GM18858 (cell line): ENCODE measurements at regions not wholly inside any gene's neighbourhood (a gene's known extent, or its start where the extent isn't known, plus 50 kb on each side); places are given as distances from the start of the nearest gene placed in this dataset.

Experiments
- ATAC-seq: cut with Tn5 transposase; IDR thresholded peaks from one replicate; pipeline ENCODE4 v1.9.1; 2021; ENCODE audit not compliant: unreplicated experiment

DNA sequence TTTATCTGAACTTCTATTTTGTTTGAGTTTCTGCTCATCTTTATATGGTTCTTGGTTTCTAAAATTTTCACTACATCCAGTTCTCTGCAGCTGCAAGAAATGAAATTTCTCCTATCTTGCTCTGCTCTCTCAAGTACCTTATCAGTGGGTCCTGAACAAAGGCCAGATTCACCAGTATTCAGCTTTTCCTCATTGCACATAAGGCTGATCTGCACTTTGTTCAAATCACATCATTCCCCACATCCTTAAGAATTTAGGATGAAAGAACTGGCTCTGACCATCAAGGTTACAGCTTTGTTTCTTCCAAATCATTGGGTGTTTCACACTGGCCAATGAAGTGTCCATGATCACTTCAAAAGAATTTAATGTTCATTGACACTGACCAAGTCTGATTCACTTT is 211.4 kb downstream of the GRIN2B start:
- ATAC-seq = no peak

DNA sequence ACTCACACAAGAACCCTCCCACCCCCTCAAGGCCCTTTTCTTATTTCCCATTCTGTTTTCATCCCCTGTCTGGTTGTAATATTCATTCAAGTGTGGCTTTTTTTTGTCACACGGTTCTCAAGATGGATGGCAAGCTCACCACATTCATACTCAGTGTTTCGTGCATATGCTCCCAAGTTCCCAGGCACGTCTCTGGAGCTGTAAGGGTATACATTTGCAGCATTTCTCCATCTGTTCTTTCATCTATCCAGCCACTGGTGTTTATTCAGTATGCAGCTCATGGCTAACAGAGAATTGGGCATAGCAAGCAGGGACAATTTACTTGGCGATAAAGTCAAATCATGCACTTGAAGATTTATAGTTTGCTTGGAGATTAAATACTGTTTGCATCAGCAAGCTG is 212.1 kb downstream of the GRIN2B start:
- ATAC-seq = no peak

GRCh38 chr12:13764748-13765147 is 216.7 kb downstream of the GRIN2B start:
- no peak for ATAC-seq

DNA sequence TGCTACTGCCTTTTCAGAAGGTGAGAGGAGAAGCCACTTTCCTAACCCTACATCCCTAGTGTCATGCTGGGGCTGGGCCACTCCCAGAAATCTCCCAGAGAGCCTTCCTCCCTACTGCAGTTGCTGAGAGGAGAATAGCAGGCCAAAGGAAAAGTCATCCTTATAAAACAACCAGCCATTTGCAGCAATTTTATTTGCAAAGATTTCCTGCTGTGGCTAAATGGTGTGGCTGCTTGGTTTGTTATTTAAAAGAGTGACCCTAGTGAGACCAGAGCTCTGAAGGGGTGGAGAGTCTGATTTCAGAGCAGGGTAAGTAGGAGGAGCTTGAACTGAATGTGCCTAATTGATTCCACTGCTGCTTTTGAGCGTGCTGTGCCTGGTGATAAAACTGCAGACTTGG is 232.0 kb downstream of the GRIN2B start:
- ATAC-seq = no peak

GRCh38 chr12:13745111-13745860 is 236.1 kb downstream of the GRIN2B start:
- ATAC-seq = no peak

DNA sequence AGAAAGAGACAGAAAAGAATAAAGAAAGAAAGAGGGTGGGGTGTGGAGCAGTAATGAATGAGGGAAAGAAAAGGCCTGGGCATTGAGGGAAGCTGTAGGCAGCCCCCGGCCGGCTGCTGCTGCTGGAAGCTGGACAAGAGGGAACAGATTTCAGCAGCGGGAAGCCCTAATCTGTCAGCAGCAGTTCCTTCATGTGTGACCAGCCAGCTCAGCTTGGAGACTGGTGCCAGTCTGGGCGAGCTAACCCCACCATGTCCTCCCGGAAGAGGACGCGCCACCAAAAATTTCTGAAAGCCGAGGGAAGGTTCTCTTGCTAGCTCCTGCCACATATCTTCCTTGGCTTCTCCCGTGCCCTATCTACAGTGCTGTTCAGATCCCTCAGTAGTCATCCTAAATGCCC is 236.8 kb downstream of the GRIN2B start:
- no peak for ATAC-seq

- no peak for ATAC-seq
These were observed 241.3 kb downstream of the GRIN2B start for GRCh38 chr12:13740149-13740545.

GRCh38 chr12:13735734-13736133 is 245.7 kb downstream of the GRIN2B start:
- no peak for ATAC-seq

GRCh38 chr12:13734584-13735152 is 246.7 kb downstream of the GRIN2B start:
- ATAC-seq = no peak

DNA sequence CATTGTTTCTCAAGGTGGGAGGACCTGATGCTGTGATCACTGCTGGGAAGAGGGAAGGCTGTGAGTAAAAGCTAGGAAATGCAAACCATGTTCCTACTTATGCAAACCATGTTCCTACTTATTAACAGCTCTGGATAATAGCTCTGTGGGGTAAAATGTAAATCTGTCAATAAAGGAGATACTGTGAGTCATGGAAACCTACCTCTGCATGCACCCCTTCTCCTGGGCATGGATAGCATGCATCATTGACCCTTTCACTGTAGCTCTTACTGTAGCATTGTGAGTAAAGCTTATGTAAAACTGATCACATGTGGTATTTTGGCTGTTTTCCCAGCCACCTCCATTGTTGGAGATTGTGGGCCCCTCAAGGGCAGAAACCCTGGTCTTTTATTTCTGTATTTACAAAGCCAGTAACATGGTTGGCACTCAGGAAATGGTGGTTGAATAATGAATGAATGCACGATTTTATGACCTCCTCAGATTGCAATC is 253.7 kb downstream of the GRIN2B start:
- ATAC-seq = no peak

DNA sequence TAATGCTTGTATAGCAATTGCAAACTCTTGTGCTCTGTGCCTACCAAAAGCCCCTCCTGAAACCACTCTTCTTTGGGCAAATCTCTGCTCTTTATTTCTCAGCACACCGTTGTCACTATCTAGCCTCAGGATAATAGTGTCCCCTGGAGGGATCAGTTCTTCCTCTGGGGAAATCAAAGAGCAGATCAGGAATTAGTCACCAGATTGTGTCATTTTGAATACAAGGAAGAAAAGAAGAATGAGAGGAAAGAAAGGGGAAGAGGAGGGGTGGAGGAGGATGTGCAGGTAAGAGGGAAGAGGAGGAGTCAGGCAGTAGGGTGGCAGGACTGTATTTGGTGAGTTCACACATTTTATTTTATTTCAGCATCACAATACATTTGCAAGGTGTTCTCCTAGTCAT is 256.4 kb downstream of the GRIN2B start:
- ATAC-seq = no peak

- ATAC-seq = no peak
These were observed 257.3 kb downstream of the GRIN2B start for GRCh38 chr12:13724136-13724535.

- ATAC-seq = no peak
These were observed 261.4 kb downstream of the GRIN2B start for GRCh38 chr12:13719986-13720385.

- no peak for ATAC-seq
These were observed 263.1 kb downstream of the GRIN2B start for GRCh38 chr12:13718271-13718670.

GRCh38 chr12:13716119-13716518 is 265.3 kb downstream of the GRIN2B start:
- ATAC-seq = no peak

DNA sequence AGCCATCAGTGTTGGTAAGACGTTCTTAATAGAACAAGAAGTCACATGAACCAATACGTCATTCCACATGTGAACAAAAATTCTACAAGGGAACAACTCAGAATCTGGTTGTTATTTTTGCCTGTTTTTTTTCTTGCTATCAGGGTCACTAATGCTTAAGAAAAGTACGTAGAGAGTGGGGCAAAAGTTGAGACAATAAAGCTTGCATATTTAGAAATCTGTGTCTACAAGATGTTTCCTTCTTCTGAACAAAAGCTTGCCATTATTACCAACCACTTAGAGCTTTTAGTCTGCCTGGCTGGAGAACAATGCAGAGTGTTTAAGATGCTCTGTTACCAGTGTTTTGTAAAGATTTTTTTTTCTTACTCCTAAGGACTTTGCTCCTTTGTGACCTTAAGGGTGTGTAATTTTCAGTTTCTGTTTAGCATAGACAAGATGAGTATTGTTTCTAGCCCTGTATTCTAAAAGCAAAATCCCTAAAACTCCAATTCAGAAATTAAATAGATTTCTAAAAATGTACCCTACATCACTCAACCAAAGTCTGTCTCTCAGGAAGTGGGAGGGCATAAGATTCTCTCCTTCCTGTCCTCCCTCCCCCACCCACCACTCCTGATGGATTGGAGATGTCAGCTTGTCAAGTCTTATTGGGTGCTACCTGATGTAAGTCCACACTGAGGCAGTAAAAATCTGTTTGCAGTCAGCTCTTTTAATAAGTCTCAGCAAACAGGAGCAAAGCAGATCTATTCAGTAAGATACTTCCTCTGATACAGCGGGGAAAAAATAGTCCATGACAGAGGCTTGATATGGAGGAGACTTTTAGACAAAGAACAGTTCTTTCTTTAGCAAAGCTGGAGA is 267.6 kb downstream of the GRIN2B start:
- ATAC-seq = no peak

GRCh38 chr12:13707829-13708228 is 273.6 kb downstream of the GRIN2B start:
- no peak for ATAC-seq

DNA sequence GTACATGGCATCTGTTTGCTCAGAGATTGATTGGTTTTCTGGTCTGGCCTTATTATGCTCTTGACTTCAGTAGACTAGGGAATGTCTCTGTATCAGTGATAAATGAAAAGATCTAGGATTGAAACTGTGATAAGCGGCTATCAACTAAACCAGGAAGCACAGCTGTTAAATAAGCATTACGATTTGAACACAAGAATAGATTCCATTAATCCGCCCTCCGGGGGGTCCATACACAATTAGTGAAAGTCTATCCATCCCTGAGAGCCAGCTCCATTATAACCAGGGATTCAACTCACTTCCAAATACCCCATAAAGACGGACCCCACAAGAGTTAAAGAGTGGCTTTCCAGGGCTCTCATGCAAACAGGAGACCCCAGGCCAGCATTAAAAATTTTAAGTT is 279.0 kb downstream of the GRIN2B start:
- no peak for ATAC-seq

DNA sequence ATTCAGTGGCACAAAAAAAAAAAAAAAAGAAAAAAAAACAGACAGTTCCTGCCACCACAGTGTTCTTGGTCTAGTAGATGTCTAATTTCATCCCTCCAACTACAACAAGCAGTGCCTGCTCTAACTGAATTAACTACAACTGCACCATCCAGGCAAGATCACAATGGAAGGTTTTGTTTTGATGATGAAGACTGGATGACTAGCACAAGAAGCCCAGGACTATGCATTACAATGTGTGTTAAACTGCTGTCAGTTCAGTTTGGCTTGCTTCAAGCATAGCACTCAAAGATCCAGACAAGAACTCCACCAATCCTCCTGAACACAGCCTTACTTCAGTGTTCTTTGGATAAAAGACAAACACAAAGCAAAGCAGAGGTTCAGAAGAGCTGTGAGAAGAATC is 279.9 kb downstream of the GRIN2B start:
- ATAC-seq = no peak

DNA sequence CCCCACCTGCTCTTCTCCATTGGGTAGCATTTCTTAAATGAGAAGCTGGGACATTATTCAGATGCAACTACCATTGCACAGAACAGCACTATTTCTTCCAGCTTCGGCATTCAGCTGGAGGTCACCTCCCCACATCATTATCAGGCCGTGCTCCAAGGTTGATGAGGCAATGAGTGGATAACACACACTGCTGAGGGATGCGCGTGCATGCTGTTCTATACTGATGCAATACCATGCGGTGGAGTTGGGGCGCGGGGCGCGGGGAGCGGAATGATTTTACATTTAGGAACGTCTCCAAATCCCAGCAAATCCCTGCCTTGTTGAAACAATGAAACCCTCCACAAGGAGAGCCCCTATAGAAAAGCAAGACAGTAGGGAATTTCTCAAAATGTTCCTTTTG is 283.4 kb downstream of the GRIN2B start:
- ATAC-seq = no peak

GRCh38 chr12:13695781-13696180 is 285.6 kb downstream of the GRIN2B start:
- no peak for ATAC-seq

DNA sequence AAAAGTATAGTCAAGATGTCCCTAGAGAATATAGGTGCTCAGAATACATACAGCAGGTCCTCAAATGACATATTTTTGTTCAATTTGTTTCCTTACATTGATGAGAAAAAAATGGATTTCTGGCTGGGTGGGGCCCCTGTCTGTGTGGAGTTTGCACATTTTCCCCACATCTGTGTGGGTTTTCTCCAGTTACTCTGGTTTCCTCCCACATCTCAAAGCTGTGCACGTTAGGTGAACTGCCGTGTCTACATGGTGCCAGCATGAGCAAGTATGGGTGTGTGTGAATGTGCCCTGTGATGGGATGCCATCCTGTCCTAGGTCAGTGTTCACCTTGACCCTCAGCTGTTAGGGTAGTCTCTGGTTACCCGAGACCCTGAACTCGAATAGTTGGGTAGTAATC is 289.1 kb downstream of the GRIN2B start:
- ATAC-seq = no peak
